CD4-positive, alpha-beta memory T cell (primary cell): ENCODE measurements at regions not wholly inside any gene's neighbourhood (a gene's known extent, or its start where the extent isn't known, plus 50 kb on each side); places are given as distances from the start of the nearest gene placed in this dataset.
A peak's percentile ranks its signal among the peaks of the same experiment; 100 is the strongest.

Source experiments
- CTCF ChIA-PET: fragments of 350-600 bp; sonication (Branson Sonifier 250); formaldehyde crosslinking; loops from one replicate; lab custom pipeline; 2021; ENCODE audit warnings: inconsistent platforms; ENCODE audit not compliant: partially characterized antibody; lab: Charles Lee
- POLR2A ChIA-PET: fragments of 350-600 bp; sonication (Branson Sonifier 250); formaldehyde crosslinking; loops from one replicate; lab custom pipeline; 2021; ENCODE audit not compliant: partially characterized antibody; lab: Charles Lee
- DNase-seq, 5 donors: peaks; one replicate each; pipeline versions ENCODE4 v3.0.0 to v3.0.0-alpha.2; 2020 to 2022; ENCODE audit warnings: mixed read lengths in 1 of 5
- H3K27ac ChIP-seq: one replicate; pipeline ENCODE4 v1.7.0; 2013; ENCODE audit warnings: low read depth, low read length
- H3K27me3 ChIP-seq: 2 replicates; pipeline ENCODE4 v1.7.0; 2013; ENCODE audit warnings: mild to moderate bottlenecking, low read length, moderate library complexity; ENCODE audit not compliant: insufficient read depth
- H3K36me3 ChIP-seq: 2 replicates; pipeline ENCODE4 v1.7.0; 2013; ENCODE audit warnings: mild to moderate bottlenecking, low read length, moderate library complexity; ENCODE audit not compliant: insufficient read depth
- H3K4me1 ChIP-seq: 2 replicates; pipeline ENCODE4 v1.7.0; 2013; ENCODE audit warnings: mild to moderate bottlenecking, low read length, moderate library complexity; ENCODE audit not compliant: insufficient read depth
- H3K4me3 ChIP-seq, 2 donors: one replicate each; pipeline ENCODE4 v1.7.0; 2013; ENCODE audit warnings: low read length in 2 of 2, mild to moderate bottlenecking in 1 of 2
- H3K9me3 ChIP-seq, 2 donors: one replicate each; pipeline ENCODE4 v1.7.0; 2013; ENCODE audit warnings: low read length in 2 of 2, control low read depth in 1 of 2; ENCODE audit not compliant: control insufficient read depth in 1 of 2
- H3K27ac Mint-ChIP-seq, 7 donors: one replicate each; pipeline ENCODE4 v1.8.0; 2020 to 2021; ENCODE audit warnings: mixed read lengths in 7 of 7, mild to moderate bottlenecking in 6 of 7, inconsistent platforms in 3 of 7, moderate library complexity in 3 of 7
- H3K27me3 Mint-ChIP-seq, 2 donors: one replicate each; pipeline ENCODE4 v1.8.0; 2020 to 2021; ENCODE audit warnings: mixed read lengths in 2 of 2
- H3K36me3 Mint-ChIP-seq, 2 donors: one replicate each; pipeline ENCODE4 v1.8.0; 2020 to 2021; ENCODE audit warnings: mixed read lengths in 2 of 2, inconsistent platforms in 1 of 2, mild to moderate bottlenecking in 1 of 2
- H3K4me1 Mint-ChIP-seq, 4 donors: one replicate each; pipeline ENCODE4 v1.8.0; 2020 to 2021; ENCODE audit warnings: mixed read lengths in 4 of 4, mild to moderate bottlenecking in 1 of 4
- H3K4me3 Mint-ChIP-seq, 8 donors: one replicate each; pipeline ENCODE4 v1.8.0; 2020 to 2021; ENCODE audit warnings: mixed read lengths in 8 of 8, mild to moderate bottlenecking in 7 of 8, moderate library complexity in 6 of 8, inconsistent platforms in 3 of 8
- H3K9me3 Mint-ChIP-seq, 8 donors: one replicate each; pipeline ENCODE4 v1.8.0; 2020 to 2021; ENCODE audit warnings: mixed read lengths in 8 of 8, mild to moderate bottlenecking in 5 of 8, inconsistent platforms in 3 of 8, moderate library complexity in 1 of 8
- intact Hi-C: fragments of 100-400 bp; cut with micrococcal nuclease; formaldehyde crosslinking; loops from one replicate; pipeline ENCODE4 v1.15.1; 2023

GRCh38 chr18:78459668-78460067, 520.0 kb upstream of the SALL3 start:
- H3K4me3 ChIP-seq: no peak overlapping the region
- Mint-ChIP-seq H3K4me1 (no peaks in the 10 kb centered on the region), H3K27me3 (no peaks in the 10 kb centered on the region), H3K9me3 (peaks cover 0 to 14% (median 4%) of the 10 kb centered on the region in 8 donors), H3K27ac (no peak overlapping the region), H3K36me3 (no peaks in the 10 kb centered on the region), H3K4me3 (no peak overlapping the region)
- ChIA-PET POLR2A (no interaction called here), CTCF (no interaction called here)
- no peaks in the 10 kb centered on the region for H3K27me3 ChIP-seq
- no peaks in the 10 kb centered on the region for H3K36me3 ChIP-seq
- no peaks in the 10 kb centered on the region for H3K4me1 ChIP-seq
- DNase-seq: no peak
- H3K9me3 ChIP-seq: no peaks in the 10 kb centered on the region
- no peak overlapping the region for H3K27ac ChIP-seq
- intact Hi-C loops: no loop called here

GRCh38 chr18:78460558-78460957, 519.1 kb upstream of the SALL3 start:
- no peaks in the 10 kb centered on the region for H3K4me1 ChIP-seq
- Mint-ChIP-seq H3K9me3 (peaks cover 0 to 19% (median 10%) of the 10 kb centered on the region in 8 donors), H3K27ac (no peak overlapping the region), H3K27me3 (no peaks in the 10 kb centered on the region), H3K36me3 (no peaks in the 10 kb centered on the region), H3K4me1 (no peaks in the 10 kb centered on the region), H3K4me3 (no peak overlapping the region)
- H3K4me3 ChIP-seq: no peak overlapping the region
- H3K27ac ChIP-seq: no peak overlapping the region
- H3K27me3 ChIP-seq: no peaks in the 10 kb centered on the region
- intact Hi-C loops: no loop called here
- ChIA-PET CTCF (no interaction called here), POLR2A (no interaction called here)
- DNase-seq: no peak
- no peaks in the 10 kb centered on the region for H3K9me3 ChIP-seq
- no peaks in the 10 kb centered on the region for H3K36me3 ChIP-seq

GRCh38 chr18:78473563-78473962, 506.1 kb upstream of the SALL3 start:
- POLR2A ChIA-PET: no interaction called here

GRCh38 chr18:78477840-78478239, 501.8 kb upstream of the SALL3 start:
- Mint-ChIP-seq H3K36me3 (no peaks in the 10 kb centered on the region), H3K4me3 (no peak overlapping the region), H3K4me1 (no peaks in the 10 kb centered on the region), H3K27me3 (no peaks in the 10 kb centered on the region), H3K27ac (no peak overlapping the region), H3K9me3 (peaks cover 0 to 10% (median 0%) of the 10 kb centered on the region in 8 donors)
- intact Hi-C loops: no loop called here
- Histone ChIP-seq H3K4me3 (no peak overlapping the region), H3K4me1 (no peaks in the 10 kb centered on the region), H3K27ac (no peak overlapping the region), H3K36me3 (no peaks in the 10 kb centered on the region), H3K27me3 (no peaks in the 10 kb centered on the region), H3K9me3 (no peaks in the 10 kb centered on the region)
- DNase-seq: no peak
- ChIA-PET CTCF (no interaction called here), POLR2A (no interaction called here)

More at GRCh38 chr18:78473563-78473962, 506.1 kb upstream of the SALL3 start:
- DNase-seq: no peak
- H3K4me3 Mint-ChIP-seq: no peak overlapping the region
- Histone ChIP-seq H3K9me3 (no peaks in the 10 kb centered on the region), H3K4me3 (no peak overlapping the region), H3K27ac (no peak overlapping the region), H3K4me1 (no peaks in the 10 kb centered on the region), H3K36me3 (no peaks in the 10 kb centered on the region), H3K27me3 (no peaks in the 10 kb centered on the region)
- CTCF ChIA-PET: no interaction called here
- no peak overlapping the region for H3K27ac Mint-ChIP-seq
- peaks cover 0 to 15% (median 2%) of the 10 kb centered on the region in 8 donors for H3K9me3 Mint-ChIP-seq
- peaks cover 0 to 2% of the 10 kb centered on the region in 2 donors for H3K27me3 Mint-ChIP-seq
- H3K4me1 Mint-ChIP-seq: no peaks in the 10 kb centered on the region
- intact Hi-C loops: no loop called here
- H3K36me3 Mint-ChIP-seq: no peaks in the 10 kb centered on the region

GRCh38 chr18:78479443-78479842, 500.2 kb upstream of the SALL3 start:
- peak overlapping the region in 1 of 8 donors; percentile 18 for H3K4me3 Mint-ChIP-seq
- POLR2A ChIA-PET: no interaction called here
- no peaks in the 10 kb centered on the region for H3K36me3 Mint-ChIP-seq
- no peaks in the 10 kb centered on the region for H3K27me3 ChIP-seq
- intact Hi-C loops: no loop called here
- no peak overlapping the region for H3K27ac ChIP-seq
- no peak overlapping the region for H3K4me3 ChIP-seq
- H3K27ac Mint-ChIP-seq: peak overlapping the region in 1 of 7 donors; percentile 46
- H3K9me3 ChIP-seq: no peaks in the 10 kb centered on the region
- H3K36me3 ChIP-seq: no peaks in the 10 kb centered on the region
- peaks cover 0 to 6% (median 0%) of the 10 kb centered on the region in 8 donors for H3K9me3 Mint-ChIP-seq
- no peak for DNase-seq
- CTCF ChIA-PET: no interaction called here
- no peaks in the 10 kb centered on the region for H3K27me3 Mint-ChIP-seq
- no peaks in the 10 kb centered on the region for H3K4me1 ChIP-seq
- H3K4me1 Mint-ChIP-seq: no peaks in the 10 kb centered on the region

- Histone ChIP-seq H3K4me3 (no peak overlapping the region), H3K27me3 (no peaks in the 10 kb centered on the region), H3K36me3 (no peaks in the 10 kb centered on the region), H3K9me3 (no peaks in the 10 kb centered on the region), H3K4me1 (no peaks in the 10 kb centered on the region), H3K27ac (no peak overlapping the region)
- no peaks in the 10 kb centered on the region for H3K4me1 Mint-ChIP-seq
- H3K27ac Mint-ChIP-seq: no peak overlapping the region
- intact Hi-C loops: no loop called here
- POLR2A ChIA-PET: no interaction called here
- H3K36me3 Mint-ChIP-seq: no peaks in the 10 kb centered on the region
- no peaks in the 10 kb centered on the region for H3K27me3 Mint-ChIP-seq
- no peak for DNase-seq
- H3K9me3 Mint-ChIP-seq: peaks cover 0 to 6% (median 0%) of the 10 kb centered on the region in 8 donors
- CTCF ChIA-PET: no interaction called here
- H3K4me3 Mint-ChIP-seq: no peak overlapping the region
These were observed 499.2 kb upstream of the SALL3 start for GRCh38 chr18:78480262-78481054.

GRCh38 chr18:78482378-78482777, 497.2 kb upstream of the SALL3 start:
- no peak overlapping the region for H3K4me3 ChIP-seq
- no peaks in the 10 kb centered on the region for H3K4me1 ChIP-seq
- POLR2A ChIA-PET: no interaction called here
- intact Hi-C loops: no loop called here
- H3K27ac Mint-ChIP-seq: no peak overlapping the region
- no peaks in the 10 kb centered on the region for H3K4me1 Mint-ChIP-seq
- H3K9me3 ChIP-seq: no peaks in the 10 kb centered on the region
- H3K4me3 Mint-ChIP-seq: no peak overlapping the region
- no peak for DNase-seq
- no peaks in the 10 kb centered on the region for H3K27me3 Mint-ChIP-seq
- no peaks in the 10 kb centered on the region for H3K27me3 ChIP-seq
- peaks cover 0 to 6% (median 0%) of the 10 kb centered on the region in 8 donors for H3K9me3 Mint-ChIP-seq
- H3K36me3 Mint-ChIP-seq: no peaks in the 10 kb centered on the region
- CTCF ChIA-PET: no interaction called here
- H3K27ac ChIP-seq: no peak overlapping the region
- H3K36me3 ChIP-seq: no peaks in the 10 kb centered on the region
